ENCODE measurements at regions not wholly inside any gene's neighbourhood (a gene's known extent, or its start where the extent isn't known, plus 50 kb on each side); places are given as distances from the start of the nearest gene placed in this dataset.

- 10 to 31% (median 13%) methylated on average over 1 of the region's 1 CpG for WGBS, 3 donors
- intact Hi-C loops (cut with DNase I): loop anchor here in 1 of 2 donors (5.0 kb wide), 1 partner anchor 113 kb away; no protein-coding TSS in a partner anchor
Observed at GRCh38 chr18:27763936-27764335, 413.0 kb downstream of the CDH2 start.

GRCh38 chr18:27763341-27763740, 413.6 kb downstream of the CDH2 start:
- TF ChIP-seq, protein P1, sequence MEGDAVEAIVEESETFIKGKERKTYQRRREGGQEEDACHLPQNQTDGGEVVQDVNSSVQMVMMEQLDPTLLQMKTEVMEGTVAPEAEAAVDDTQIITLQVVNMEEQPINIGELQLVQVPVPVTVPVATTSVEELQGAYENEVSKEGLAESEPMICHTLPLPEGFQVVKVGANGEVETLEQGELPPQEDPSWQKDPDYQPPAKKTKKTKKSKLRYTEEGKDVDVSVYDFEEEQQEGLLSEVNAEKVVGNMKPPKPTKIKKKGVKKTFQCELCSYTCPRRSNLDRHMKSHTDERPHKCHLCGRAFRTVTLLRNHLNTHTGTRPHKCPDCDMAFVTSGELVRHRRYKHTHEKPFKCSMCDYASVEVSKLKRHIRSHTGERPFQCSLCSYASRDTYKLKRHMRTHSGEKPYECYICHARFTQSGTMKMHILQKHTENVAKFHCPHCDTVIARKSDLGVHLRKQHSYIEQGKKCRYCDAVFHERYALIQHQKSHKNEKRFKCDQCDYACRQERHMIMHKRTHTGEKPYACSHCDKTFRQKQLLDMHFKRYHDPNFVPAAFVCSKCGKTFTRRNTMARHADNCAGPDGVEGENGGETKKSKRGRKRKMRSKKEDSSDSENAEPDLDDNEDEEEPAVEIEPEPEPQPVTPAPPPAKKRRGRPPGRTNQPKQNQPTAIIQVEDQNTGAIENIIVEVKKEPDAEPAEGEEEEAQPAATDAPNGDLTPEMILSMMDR (IDR thresholded peaks at IDR 0.05): no peak
- H3K9me3 ChIP-seq: no peaks in the 10 kb centered on the region
- H3K4me1 ChIP-seq: no peaks in the 10 kb centered on the region
- no peak overlapping the region for H3K27ac ChIP-seq
- no peak for ATAC-seq
- no peak overlapping the region for H3K4me3 ChIP-seq
- DNase-seq: no peak
- intact Hi-C loops (cut with DNase I): loop anchor here in 1 of 2 donors (5.0 kb wide), 1 partner anchor 114 kb away; no protein-coding TSS in a partner anchor
- H3K27me3 ChIP-seq (ENCODE audit: insufficient read depth in 3 of 3, low read length in 2 of 3): peaks cover 0 to 2% (median 0%) of the 10 kb centered on the region in 3 donors
- no peaks in the 10 kb centered on the region for H3K36me3 ChIP-seq (ENCODE audit: insufficient read depth in 1 of 2, low read depth in 1 of 2)

More at GRCh38 chr18:27763936-27764335, 413.0 kb downstream of the CDH2 start:
- DNase-seq (no peak), ATAC-seq (no peak)
- no peak overlapping the region for H3K27ac ChIP-seq
- TF ChIP-seq, protein P1 (IDR thresholded peaks at IDR 0.05): no peak
- H3K9me3 ChIP-seq: no peaks in the 10 kb centered on the region
- H3K4me3 ChIP-seq: no peak overlapping the region
- H3K36me3 ChIP-seq (ENCODE audit: insufficient read depth in 1 of 2, low read depth in 1 of 2): no peaks in the 10 kb centered on the region
- H3K27me3 ChIP-seq (ENCODE audit: insufficient read depth in 3 of 3, low read length in 2 of 3): peaks cover 0 to 2% (median 0%) of the 10 kb centered on the region in 3 donors
- H3K4me1 ChIP-seq: no peaks in the 10 kb centered on the region

DNA sequence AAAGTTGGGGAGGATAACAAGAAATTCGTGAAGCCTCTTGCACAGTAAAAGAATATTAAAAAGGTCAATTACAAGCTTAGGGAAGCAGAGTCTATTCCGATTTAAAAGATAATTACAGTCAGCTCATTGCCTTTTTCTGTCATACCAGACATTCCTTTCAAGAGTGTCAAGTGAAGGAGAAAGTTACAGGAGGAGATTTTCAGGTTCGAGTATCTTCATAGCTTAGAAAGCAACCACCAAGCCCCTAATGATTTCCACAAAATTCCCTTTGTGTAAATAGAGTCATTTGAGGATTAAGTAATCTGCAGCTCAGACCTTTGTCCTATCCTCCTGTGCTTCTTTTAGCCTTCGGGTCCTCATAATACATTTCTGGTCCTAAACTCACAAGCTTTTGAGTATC, 414.9 kb downstream of the CDH2 start:
- Histone ChIP-seq H3K4me3 (no peak overlapping the region), H3K9me3 (no peaks in the 10 kb centered on the region), H3K4me1 (no peaks in the 10 kb centered on the region), H3K36me3 (ENCODE audit: insufficient read depth in 1 of 2, low read depth in 1 of 2) (no peaks in the 10 kb centered on the region), H3K27me3 (ENCODE audit: insufficient read depth in 3 of 3, low read length in 2 of 3) (peaks cover 0 to 2% (median 0%) of the 10 kb centered on the region in 3 donors), H3K27ac (no peak overlapping the region)
- intact Hi-C loops (cut with DNase I): loop anchor here in 1 of 2 donors (5.0 kb wide), 1 partner anchor 115 kb away; no protein-coding TSS in a partner anchor
- DNase-seq: no peak
- TF ChIP-seq, protein P1 (IDR thresholded peaks at IDR 0.05): no peak
- no peak for ATAC-seq
- 57 to 70% (median 60%) methylated on average over 4 of the region's 4 CpGs for WGBS, 3 donors

- intact Hi-C loops (cut with DNase I): loop anchor here (5.0 to 10.0 kb wide), 5 partner anchors 146 to 736 kb away; no protein-coding TSS in a partner anchor
- H3K27me3 ChIP-seq (ENCODE audit: insufficient read depth in 3 of 3, low read length in 2 of 3): no peaks in the 10 kb centered on the region
- no peaks in the 10 kb centered on the region for H3K9me3 ChIP-seq
- H3K4me1 ChIP-seq: no peaks in the 10 kb centered on the region
- no peak overlapping the region for H3K27ac ChIP-seq
- TF ChIP-seq, protein P1 (IDR thresholded peaks at IDR 0.05): no peak
- ATAC-seq (no peak), DNase-seq (no peak)
- no peak overlapping the region for H3K4me3 ChIP-seq
- WGBS, 3 donors: 78 to 83% (median 78%) methylated on average over 4 of the region's 4 CpGs
- H3K36me3 ChIP-seq (ENCODE audit: insufficient read depth in 1 of 2, low read depth in 1 of 2): no peaks in the 10 kb centered on the region
Observed at GRCh38 chr18:27752944-27753343, 424.0 kb downstream of the CDH2 start.

GRCh38 chr18:27750923-27751322, 426.0 kb downstream of the CDH2 start:
- Histone ChIP-seq H3K4me3 (no peak overlapping the region), H3K27ac (no peak overlapping the region), H3K27me3 (ENCODE audit: insufficient read depth in 3 of 3, low read length in 2 of 3) (no peaks in the 10 kb centered on the region), H3K9me3 (no peaks in the 10 kb centered on the region), H3K4me1 (no peaks in the 10 kb centered on the region), H3K36me3 (ENCODE audit: insufficient read depth in 1 of 2, low read depth in 1 of 2) (no peaks in the 10 kb centered on the region)
- TF ChIP-seq, protein P1 (IDR thresholded peaks at IDR 0.05): no peak
- WGBS, 3 donors: 77 to 81% (median 79%) methylated on average over 5 of the region's 5 CpGs
- no peak for ATAC-seq
- DNase-seq: no peak
- intact Hi-C loops (cut with DNase I): loop anchor here (5.0 to 10.0 kb wide), 5 partner anchors 144 to 734 kb away; no protein-coding TSS in a partner anchor

All from psoas muscle (tissue), 7 donors.